IPS DF 6.9 (cell line): ENCODE measurements at regions not wholly inside any gene's neighbourhood (a gene's known extent, or its start where the extent isn't known, plus 50 kb on each side); places are given as distances from the start of the nearest gene placed in this dataset.

Experiments
- DNase-seq: peaks from one replicate; pipeline ENCODE4 v3.0.0-alpha.2; 2013; ENCODE audit warnings: low read depth, low spot score
- H3K27ac ChIP-seq: one replicate; pipeline ENCODE4 v1.5.1; 2013; ENCODE audit warnings: low read length, control low read depth
- H3K27me3 ChIP-seq: 2 replicates; pipeline ENCODE4 v1.6.1; 2013; ENCODE audit warnings: mild to moderate bottlenecking, low read length; ENCODE audit not compliant: control insufficient read depth, insufficient read depth
- H3K36me3 ChIP-seq: 2 replicates; pipeline ENCODE4 v1.6.1; 2013; ENCODE audit warnings: low read length; ENCODE audit not compliant: control insufficient read depth, insufficient read depth
- H3K4me1 ChIP-seq: 2 replicates; pipeline ENCODE4 v1.6.1; 2013; ENCODE audit warnings: low read length; ENCODE audit not compliant: control insufficient read depth, insufficient read depth
- H3K4me3 ChIP-seq: 2 replicates; pipeline ENCODE4 v1.5.1; 2013; ENCODE audit warnings: mild to moderate bottlenecking, low read length
- H3K9me3 ChIP-seq: 2 replicates; pipeline ENCODE4 v1.6.1; 2013; ENCODE audit warnings: low read length, inconsistent platforms; ENCODE audit not compliant: control insufficient read depth, insufficient read depth
- WGBS: extraction: QIAGEN DNeasy Blood & Tissue Kit; methylation state at CpG from one replicate; pipeline ENCODE4 v1.1.7; 2013; ENCODE audit warnings: mixed read lengths, missing lambda C conversion rate; ENCODE audit not compliant: insufficient read length, insufficient coverage; 5-methylcytosine and 5-hydroxymethylcytosine counted together

- Histone ChIP-seq H3K36me3 (no peaks in the 10 kb centered on the region), H3K4me1 (no peaks in the 10 kb centered on the region), H3K27ac (no peak overlapping the region), H3K27me3 (no peaks in the 10 kb centered on the region), H3K9me3 (no peaks in the 10 kb centered on the region), H3K4me3 (no peak overlapping the region)
- no CpG with 5 or more reads among the region's 1 CpG for WGBS
- DNase-seq = no peak
These were observed 205.9 kb upstream of the RGMA start for GRCh38 chr15:93294896-93295295.

- WGBS = no CpG with 5 or more reads among the region's 1 CpG
- Histone ChIP-seq H3K27ac (no peak overlapping the region), H3K9me3 (no peaks in the 10 kb centered on the region), H3K36me3 (no peaks in the 10 kb centered on the region), H3K4me3 (no peak overlapping the region), H3K27me3 (no peaks in the 10 kb centered on the region), H3K4me1 (no peaks in the 10 kb centered on the region)
- DNase-seq = no peak
These were observed 205.1 kb upstream of the RGMA start for GRCh38 chr15:93294066-93294465.

- H3K36me3 ChIP-seq = no peaks in the 10 kb centered on the region
- no peak overlapping the region for H3K4me3 ChIP-seq
- no peaks in the 10 kb centered on the region for H3K9me3 ChIP-seq
- DNase-seq = no peak
- no peak overlapping the region for H3K27ac ChIP-seq
- H3K27me3 ChIP-seq = no peaks in the 10 kb centered on the region
- 100% methylated on average over 2 of the region's 5 CpGs for WGBS
- no peaks in the 10 kb centered on the region for H3K4me1 ChIP-seq
These were observed 202.4 kb upstream of the RGMA start for GRCh38 chr15:93291380-93291779.

- Histone ChIP-seq H3K27ac (no peak overlapping the region), H3K4me3 (no peak overlapping the region), H3K4me1 (no peaks in the 10 kb centered on the region), H3K9me3 (no peaks in the 10 kb centered on the region), H3K27me3 (no peaks in the 10 kb centered on the region), H3K36me3 (no peaks in the 10 kb centered on the region)
- WGBS = no CpG with 5 or more reads among the region's 4 CpGs
- DNase-seq = no peak
These were observed 201.6 kb upstream of the RGMA start for GRCh38 chr15:93290618-93290946.

- Histone ChIP-seq H3K36me3 (no peaks in the 10 kb centered on the region), H3K27me3 (no peaks in the 10 kb centered on the region), H3K4me3 (no peak overlapping the region), H3K4me1 (no peaks in the 10 kb centered on the region), H3K27ac (no peak overlapping the region), H3K9me3 (no peaks in the 10 kb centered on the region)
- no peak for DNase-seq
- WGBS = no CpG with 5 or more reads among the region's 10 CpGs
These were observed 201.1 kb upstream of the RGMA start for GRCh38 chr15:93289941-93290617.

- Histone ChIP-seq H3K27ac (no peak overlapping the region), H3K27me3 (no peaks in the 10 kb centered on the region), H3K4me3 (no peak overlapping the region), H3K4me1 (no peaks in the 10 kb centered on the region), H3K36me3 (no peaks in the 10 kb centered on the region), H3K9me3 (no peaks in the 10 kb centered on the region)
- no peak for DNase-seq
- no CpG with 5 or more reads among the region's 9 CpGs for WGBS
These were observed 199.8 kb upstream of the RGMA start for GRCh38 chr15:93288728-93289294.

GRCh38 chr15:93286446-93286845, 197.4 kb upstream of the RGMA start:
- Histone ChIP-seq H3K27ac (no peak overlapping the region), H3K27me3 (no peaks in the 10 kb centered on the region), H3K9me3 (no peaks in the 10 kb centered on the region), H3K36me3 (no peaks in the 10 kb centered on the region), H3K4me3 (no peak overlapping the region), H3K4me1 (no peaks in the 10 kb centered on the region)
- no peak for DNase-seq
- WGBS = no CpG with 5 or more reads among the region's 1 CpG

- no peaks in the 10 kb centered on the region for H3K36me3 ChIP-seq
- no CpG with 5 or more reads among the region's 4 CpGs for WGBS
- H3K9me3 ChIP-seq = no peaks in the 10 kb centered on the region
- H3K27me3 ChIP-seq = no peaks in the 10 kb centered on the region
- no peak overlapping the region for H3K4me3 ChIP-seq
- no peaks in the 10 kb centered on the region; the same call in 1 of the 2 replicates for H3K4me1 ChIP-seq
- DNase-seq = no peak
- no peak overlapping the region for H3K27ac ChIP-seq
These were observed 194.8 kb upstream of the RGMA start for GRCh38 chr15:93283854-93284253.

- Histone ChIP-seq H3K4me1 (peaks cover 2% of the 10 kb centered on the region), H3K27me3 (no peaks in the 10 kb centered on the region), H3K27ac (no peak overlapping the region), H3K4me3 (no peak overlapping the region), H3K36me3 (no peaks in the 10 kb centered on the region), H3K9me3 (no peaks in the 10 kb centered on the region)
- no peak for DNase-seq
- WGBS = no CpG with 5 or more reads among the region's 3 CpGs
These were observed 193.8 kb upstream of the RGMA start for GRCh38 chr15:93282808-93283207.

GRCh38 chr15:93278783-93279182, 189.8 kb upstream of the RGMA start:
- H3K27me3 ChIP-seq = no peaks in the 10 kb centered on the region
- H3K36me3 ChIP-seq = no peaks in the 10 kb centered on the region
- no peak overlapping the region for H3K4me3 ChIP-seq
- no peak overlapping the region for H3K27ac ChIP-seq
- no peaks in the 10 kb centered on the region for H3K9me3 ChIP-seq
- WGBS = no CpG with 5 or more reads among the region's 3 CpGs
- no peak for DNase-seq
- peaks cover 2% of the 10 kb centered on the region for H3K4me1 ChIP-seq

- WGBS = no CpG with 5 or more reads among the region's 10 CpGs
- no peaks in the 10 kb centered on the region for H3K9me3 ChIP-seq
- H3K27me3 ChIP-seq = no peaks in the 10 kb centered on the region
- H3K4me3 ChIP-seq = no peak overlapping the region
- no peaks in the 10 kb centered on the region for H3K36me3 ChIP-seq
- DNase-seq = no peak
- no peak overlapping the region for H3K27ac ChIP-seq
- peaks cover 2% of the 10 kb centered on the region for H3K4me1 ChIP-seq
These were observed 189.0 kb upstream of the RGMA start for GRCh38 chr15:93278006-93278405.
